Activated CD4-positive, alpha-beta T cell treated with anti-CD3 and anti-CD28 coated beads for 24 hours (primary cell): ENCODE measurements at regions not wholly inside any gene's neighbourhood (a gene's known extent, or its start where the extent isn't known, plus 50 kb on each side); places are given as distances from the start of the nearest gene placed in this dataset.

Experiments
- DNase-seq, 2 donors: peaks; one replicate each; pipeline ENCODE4 v3.0.0-alpha.2; 2020; ENCODE audit warnings: low read depth in 2 of 2

GRCh38 chr15:70252056-70252950 is 154.6 kb upstream of the TLE3 start:
- no peak for DNase-seq

DNA sequence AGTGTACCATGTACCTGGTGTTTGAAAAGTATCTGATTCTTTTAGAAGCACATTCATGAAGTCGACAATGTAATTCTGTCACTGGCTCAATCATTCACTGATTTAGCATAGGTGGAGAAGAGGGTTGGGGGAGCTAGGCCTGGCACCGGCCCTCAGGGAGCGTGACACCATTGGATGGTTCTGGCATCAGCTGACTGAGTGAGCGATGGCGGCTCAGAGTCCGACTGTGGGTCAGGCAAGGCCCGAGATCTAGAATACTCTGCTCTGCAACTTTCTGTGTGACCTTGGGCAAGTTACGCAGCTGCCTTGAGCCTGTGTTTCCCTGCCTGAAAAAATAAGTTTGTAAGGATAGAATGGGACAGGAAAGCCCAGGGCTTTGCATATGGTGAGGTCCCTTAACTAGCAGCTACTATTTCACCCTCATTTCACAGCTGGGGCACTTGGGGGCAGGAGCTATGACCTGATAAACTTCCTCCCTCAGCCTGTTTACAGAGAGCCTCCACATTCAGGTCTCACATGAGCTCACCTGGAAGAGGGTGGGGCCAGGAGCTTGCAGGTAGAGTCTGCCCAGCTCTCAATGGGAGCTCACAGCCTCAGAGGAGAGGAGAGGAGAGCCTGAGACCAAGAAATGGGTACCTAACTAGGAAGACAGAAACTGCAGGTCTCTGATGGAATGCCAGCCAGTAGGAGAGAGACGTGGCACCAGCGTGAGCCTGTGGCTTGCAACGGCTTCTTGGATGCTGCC is 153.7 kb upstream of the TLE3 start:
- no peak for DNase-seq

- DNase-seq = no peak
These were observed 152.8 kb upstream of the TLE3 start for GRCh38 chr15:70250208-70251201.

- no peak for DNase-seq
These were observed 151.9 kb upstream of the TLE3 start for GRCh38 chr15:70249616-70250015.

- no peak for DNase-seq
These were observed 150.7 kb upstream of the TLE3 start for GRCh38 chr15:70248116-70249025.

DNA sequence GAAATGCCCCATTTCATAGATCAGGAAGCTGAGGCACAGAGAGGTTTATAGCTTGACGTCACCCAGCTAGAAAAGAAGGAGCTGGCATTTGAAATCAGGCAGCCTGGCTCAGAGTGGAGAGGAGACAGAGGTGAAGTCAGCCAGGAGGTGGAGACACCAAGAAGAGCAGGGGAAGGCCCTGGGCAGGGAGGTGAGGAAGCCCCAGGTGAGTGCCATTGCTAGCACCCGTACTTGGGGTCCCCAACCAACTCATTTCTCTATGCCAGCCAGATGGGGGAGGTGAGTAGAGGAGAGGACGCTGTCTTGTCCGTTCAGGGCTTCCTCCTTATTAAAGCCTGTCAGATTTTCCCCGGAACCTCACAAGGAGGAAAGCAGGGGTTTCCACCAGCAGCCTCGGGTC is 149.6 kb upstream of the TLE3 start:
- no peak for DNase-seq

DNA sequence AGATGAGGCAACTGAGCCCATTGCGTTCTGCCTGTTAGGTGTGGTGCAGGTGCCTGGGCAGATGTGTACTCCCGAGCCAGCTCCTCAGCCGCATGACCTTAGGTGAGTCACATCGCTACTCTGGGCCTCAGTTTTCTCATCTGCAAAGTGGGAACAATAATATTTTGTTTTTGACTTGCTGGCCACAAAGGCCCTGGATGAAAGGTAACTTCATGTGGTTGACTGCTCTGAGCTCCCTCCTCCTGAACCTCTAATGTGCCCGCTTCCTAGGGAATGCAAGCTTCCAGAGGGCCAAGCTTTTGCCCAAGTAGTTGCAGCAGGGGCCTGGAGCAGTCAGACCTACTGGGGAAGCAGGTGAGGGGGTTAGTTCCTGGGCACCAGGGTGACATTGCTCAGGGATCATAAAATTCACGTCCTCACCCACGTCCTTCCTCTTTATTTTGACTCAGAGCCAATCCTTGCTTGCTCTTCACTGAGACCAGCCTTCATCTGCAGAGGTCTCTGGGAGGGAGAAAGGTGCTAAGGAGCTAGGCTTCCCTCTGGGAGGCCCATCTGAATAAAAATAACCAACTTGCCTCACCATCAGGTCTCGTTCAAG is 149.0 kb upstream of the TLE3 start:
- no peak for DNase-seq

DNA sequence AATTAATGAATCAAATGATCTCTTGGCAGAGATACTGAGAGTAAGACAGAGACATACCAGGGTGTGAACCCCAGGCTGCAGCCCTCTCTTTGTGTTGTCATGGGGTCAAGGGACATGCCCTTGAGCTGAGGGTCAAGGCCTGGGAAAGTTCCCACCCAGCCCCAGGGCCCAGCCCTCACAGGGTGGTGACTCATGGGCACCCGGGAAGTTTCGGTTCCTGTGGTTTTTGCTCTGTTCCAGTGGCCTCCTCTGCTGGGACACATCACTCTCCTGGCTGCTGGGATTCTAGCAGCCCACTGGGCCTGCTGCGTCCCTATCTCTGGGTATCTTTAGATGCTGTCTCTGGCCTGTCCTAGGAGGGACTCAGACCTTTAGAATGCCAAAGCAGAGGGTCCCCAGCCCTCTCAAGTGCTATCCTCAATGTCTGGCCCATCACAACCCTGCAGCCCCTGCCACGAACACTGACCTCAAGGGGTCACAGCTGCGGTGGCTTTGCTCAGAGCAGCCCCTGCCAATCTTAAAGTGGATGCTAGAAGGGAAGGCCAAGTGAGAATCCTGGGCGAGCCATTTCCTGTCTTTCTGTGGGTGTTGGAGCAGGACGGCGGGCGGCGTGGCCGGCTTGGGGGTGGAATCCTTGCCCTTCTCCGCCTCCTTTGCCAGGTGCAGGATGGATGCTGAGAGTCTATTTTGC is 148.4 kb upstream of the TLE3 start:
- DNase-seq = no peak

- no peak for DNase-seq
These were observed 147.3 kb upstream of the TLE3 start for GRCh38 chr15:70244978-70245542.

DNA sequence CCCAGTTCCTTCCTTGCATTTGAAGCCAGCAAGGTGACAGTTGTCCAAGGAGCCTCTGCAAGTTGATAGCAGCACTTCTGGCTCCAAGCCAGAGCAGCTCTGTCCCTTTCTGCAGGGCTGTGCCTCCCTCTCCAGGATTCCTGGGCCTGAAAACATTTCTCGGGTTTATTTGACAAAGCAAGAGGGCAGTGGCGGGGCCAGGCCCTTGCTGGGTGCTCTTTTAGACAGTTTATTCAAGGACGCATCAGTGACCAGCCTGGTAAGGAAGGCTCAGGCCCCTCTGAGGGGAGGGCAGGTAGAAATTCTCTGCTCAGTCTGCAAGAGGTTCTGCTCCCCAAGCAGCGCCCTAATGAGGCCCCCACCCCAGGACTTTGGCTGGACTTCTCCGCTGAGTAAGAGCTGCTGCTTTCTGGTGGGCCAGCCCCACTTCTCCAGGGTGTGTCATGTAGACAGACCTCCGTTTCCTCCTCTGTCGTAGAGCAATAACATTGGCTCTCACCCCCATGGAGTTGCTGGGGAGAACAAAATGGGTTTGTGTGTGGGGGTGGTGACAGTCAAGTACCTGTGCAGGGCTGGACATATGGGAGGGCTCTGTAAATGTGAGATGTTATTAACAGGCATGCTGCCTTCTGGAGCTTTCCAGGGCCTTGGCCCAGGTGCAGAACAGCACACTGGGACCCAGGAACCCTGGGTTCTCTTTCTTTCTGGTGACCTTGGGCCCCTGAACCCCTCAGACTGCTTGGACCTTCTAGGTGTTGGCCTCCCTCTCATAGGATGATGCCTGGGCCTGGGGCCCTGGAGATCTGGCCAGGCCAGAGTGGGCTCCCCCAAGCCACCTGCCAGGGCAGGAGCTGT is 146.2 kb upstream of the TLE3 start:
- no peak for DNase-seq

- no peak for DNase-seq
These were observed 145.4 kb upstream of the TLE3 start for GRCh38 chr15:70242951-70243685.

DNA sequence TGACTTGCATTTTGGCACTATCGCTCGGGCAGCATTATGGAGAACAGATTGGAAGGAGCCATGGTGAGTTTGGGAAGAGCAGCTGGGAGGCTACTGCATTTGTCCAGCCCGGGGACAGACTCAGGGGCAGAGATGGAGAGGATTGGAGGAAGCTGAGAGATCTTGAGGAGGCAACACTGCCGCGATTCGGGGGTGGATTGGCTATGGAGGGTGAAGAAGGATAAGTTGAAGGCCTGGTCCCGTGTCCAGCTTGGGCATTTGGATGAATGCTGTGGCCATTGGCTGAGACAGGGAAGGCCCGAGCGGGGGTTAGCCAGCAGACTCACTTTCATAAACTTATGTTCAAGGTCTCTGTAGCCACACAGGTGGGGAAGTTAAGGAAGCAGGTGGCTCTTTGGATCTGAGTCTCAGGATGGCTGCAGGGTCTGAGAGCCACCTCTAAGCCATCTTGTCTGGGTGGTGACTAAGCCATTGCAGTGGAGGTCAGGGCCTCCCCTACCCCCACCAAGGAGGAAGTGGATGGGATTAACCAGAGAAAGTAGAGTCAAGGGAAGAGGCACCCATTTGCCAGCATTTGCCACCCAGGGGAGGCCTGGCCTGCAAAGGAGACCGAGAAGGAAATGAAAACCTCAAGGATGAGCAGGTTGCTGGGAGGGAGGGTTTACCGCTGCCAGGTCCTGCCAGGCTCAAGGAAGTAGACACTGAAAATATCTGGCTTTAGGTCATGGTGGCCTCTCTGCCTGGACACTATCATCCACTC is 144.0 kb upstream of the TLE3 start:
- no peak for DNase-seq

DNA sequence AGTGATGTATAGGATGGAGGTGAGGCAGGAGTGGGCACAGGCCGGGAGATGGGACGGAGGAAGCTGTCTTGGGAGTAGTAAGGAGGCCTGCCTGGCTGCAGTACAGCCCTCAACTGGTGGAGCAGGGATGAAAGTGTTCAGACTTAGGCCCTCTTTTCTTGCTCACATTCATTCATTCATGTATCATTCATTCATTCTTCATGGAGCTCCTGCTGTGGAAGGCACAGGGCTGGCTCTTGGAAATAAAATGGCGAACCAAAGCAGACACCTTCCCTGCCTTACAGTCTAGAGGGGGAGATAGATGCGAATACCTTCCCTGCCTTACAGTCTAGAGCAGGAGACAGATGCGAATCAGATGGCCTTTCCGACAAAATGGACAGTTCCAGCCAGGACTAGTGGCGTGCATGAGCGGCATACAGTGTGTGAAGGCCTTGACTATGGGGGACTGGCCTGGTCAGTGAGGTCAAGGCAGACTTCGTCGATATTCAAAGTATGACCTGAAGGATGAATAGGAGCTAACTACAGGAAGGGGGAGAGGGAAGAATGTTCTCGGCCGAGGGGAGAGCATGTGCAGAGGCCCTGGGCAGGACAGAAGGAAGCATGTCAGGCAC is 143.2 kb upstream of the TLE3 start:
- no peak for DNase-seq

GRCh38 chr15:70240082-70240481 is 142.4 kb upstream of the TLE3 start:
- DNase-seq = no peak

DNA sequence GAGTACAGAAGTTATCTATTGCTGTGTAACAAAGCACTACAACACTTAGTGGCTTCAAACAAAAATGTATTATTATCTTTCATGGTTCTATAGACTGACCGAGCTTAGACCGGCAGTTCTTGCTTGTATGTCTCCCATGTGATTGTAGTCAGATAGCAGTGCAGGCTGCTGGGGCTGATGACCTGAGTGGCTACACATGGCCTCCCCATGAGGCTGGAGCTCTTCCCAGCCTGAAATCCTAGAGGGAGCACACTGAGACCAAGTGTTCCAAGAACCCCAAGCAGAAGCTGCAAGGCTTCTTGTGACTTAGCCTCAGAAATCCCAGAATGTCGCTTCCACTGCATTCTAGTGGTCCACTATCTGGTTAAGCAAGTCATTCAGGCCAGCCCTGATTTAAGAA is 141.2 kb upstream of the TLE3 start:
- DNase-seq = no peak

- DNase-seq = no peak
These were observed 139.9 kb upstream of the TLE3 start for GRCh38 chr15:70237626-70238025.
